NCI-H345 treated with DMSO at 0.1 percent for 48 hours (cell line): ENCODE measurements at regions not wholly inside any gene's neighbourhood (a gene's known extent, or its start where the extent isn't known, plus 50 kb on each side); places are given as distances from the start of the nearest gene placed in this dataset.
"Not testable (repeated sequence)": the region's sequence is repeated elsewhere in the genome, so short reads cannot be mapped to it uniquely, and the experiment has no call there.

Source experiments
- DNase-seq: peaks from one replicate; lab custom pipeline; 2025; ENCODE audit not compliant: unreplicated experiment; lab: John Stamatoyannopoulos, UW

GRCh38 chr11:92594251-92594650, 369.6 kb downstream of the FAT3 start:
- DNase-seq: no peak

DNA sequence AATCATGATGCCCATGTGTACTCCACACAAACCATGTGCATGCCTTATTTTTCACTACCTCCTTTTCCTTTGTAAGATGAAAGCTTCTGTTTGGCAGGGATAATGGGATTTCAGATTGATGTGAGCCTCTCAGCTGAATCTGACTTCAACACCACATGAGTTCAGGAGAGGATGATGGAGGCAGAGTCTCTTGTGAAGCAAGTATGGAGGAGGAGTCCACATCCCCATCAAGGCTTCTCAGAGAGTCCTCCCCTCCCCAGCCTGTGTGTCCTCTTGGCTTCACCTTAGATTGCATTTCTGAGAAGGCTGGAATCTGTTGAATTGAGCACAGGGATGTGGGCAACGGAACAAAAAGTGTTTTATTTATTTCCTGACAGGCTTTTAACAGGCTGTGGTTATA, 370.4 kb downstream of the FAT3 start:
- no peak for DNase-seq

DNA sequence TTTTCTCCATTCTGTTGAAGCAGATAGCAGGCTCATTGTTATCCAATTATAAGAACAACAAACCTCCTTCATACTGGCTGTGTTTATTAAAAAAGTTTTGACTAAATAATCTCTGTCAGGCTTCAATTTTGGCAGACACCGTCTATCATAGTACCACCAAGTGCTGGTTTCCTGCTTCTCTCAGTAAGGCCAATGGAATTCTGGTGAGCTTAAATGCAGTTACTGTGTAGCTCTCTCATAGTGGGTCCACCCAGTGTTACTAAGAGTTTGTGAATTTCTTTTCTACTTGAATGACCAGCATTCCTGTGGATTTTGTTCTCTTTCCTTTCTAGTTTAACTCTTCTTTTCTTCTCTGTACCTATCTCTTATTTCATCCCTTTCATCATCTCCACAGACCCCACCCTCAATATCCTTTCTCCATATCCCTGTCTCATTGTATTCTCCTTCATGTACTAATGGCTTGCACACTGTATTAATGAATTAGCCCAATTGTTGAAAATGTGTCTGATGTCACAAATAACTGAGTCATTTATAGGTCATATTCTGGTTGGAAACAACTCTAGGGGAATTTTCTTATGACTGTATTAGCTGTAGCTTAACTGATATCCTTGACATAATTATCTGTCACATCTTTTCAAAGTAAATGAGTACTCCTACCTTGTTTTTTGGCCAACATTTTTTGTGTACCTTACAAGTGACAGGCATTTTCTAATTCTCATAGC, 372.1 kb downstream of the FAT3 start:
- no peak for DNase-seq

- DNase-seq: no peak
Observed at GRCh38 chr11:92601048-92601447, 368.4 kb upstream of the MTNR1B start.

DNA sequence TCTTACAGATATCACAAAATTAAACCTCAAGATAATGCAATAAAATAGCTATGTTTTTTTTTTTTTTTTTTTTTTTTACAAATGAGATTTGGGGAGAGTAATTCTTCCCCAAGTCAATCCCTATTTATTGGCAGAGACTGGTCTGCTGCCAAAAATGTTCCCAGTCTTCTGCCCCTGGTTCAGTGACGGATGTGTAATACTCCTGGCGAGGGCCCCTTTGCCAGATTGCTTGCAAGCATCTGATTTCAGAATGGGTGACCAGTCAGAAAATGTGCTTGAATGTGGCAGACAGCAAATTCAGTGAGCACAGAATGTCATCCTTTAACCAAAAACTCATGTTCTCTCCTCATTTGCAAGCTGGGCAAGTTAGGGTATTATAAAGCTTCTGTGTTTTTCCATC, 363.8 kb upstream of the MTNR1B start:
- DNase-seq: no peak

GRCh38 chr11:92607969-92608722, 361.3 kb upstream of the MTNR1B start:
- DNase-seq: no peak

- no peak for DNase-seq
Observed at GRCh38 chr11:92611157-92611556, 358.3 kb upstream of the MTNR1B start.

- DNase-seq: not testable (repeated sequence)
Observed at GRCh38 chr11:92618020-92618419, 351.4 kb upstream of the MTNR1B start.

GRCh38 chr11:92623055-92623454, 346.4 kb upstream of the MTNR1B start:
- no peak for DNase-seq

DNA sequence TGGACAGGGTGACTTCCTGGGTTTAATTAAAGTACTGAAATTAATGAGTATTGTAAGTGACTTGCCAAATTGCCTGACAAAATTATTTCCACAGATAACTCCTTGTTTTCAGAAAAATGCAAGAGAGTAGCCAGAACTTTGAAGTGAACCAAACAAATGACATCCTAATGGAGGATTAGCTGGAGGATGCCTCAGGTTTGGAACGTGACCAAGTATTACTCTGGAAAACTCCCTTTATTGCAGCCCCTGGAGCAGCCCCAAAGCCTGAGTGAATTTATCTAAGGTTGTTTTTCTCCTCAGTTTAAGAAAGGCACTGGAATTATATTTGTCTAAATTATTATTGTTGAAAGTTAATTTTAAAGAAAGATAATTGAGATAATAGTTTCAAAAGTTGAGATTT, 343.6 kb upstream of the MTNR1B start:
- DNase-seq: no peak

DNA sequence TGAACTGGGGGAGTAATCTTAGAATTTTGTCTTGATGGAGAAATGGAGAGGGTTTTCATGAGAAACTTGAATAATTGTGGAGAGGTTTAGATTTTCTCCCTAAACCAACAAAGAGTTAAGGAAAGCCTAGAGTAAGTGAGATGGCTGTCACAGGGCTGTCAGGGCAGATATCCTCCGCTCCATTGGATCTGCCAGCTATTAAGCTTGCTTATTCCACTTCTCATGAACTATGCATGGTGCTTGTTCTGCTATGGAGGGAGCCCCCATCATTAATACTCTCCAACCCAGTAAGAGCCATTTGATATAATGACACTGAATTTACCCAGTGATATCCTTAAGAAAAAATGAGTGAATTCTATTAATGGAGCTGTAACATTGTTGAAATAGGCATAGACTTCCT, 342.8 kb upstream of the MTNR1B start:
- no peak for DNase-seq

GRCh38 chr11:92627615-92628256, 341.7 kb upstream of the MTNR1B start:
- DNase-seq: no peak

GRCh38 chr11:92628401-92629292, 340.8 kb upstream of the MTNR1B start:
- peak; percentile 15 for DNase-seq

DNA sequence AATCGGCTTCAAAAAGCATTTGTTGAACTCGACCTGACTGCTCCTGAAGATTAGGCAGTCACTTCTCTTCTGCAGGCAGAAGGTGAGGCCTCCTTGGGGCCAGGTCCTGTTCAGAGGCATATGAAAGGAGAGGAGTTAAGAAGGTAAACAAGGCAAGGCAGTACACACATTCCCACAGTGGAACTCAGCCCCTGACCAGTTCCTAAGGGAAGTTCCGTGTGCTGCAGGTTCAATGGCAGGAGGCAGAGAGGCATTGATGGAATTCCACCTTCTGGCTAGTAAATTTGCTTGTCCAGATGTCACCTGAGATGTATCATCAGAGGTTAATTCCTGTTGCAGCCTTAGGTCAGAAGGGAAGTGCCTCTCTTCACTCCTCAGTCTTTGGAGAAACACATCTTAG, 337.0 kb upstream of the MTNR1B start:
- no peak for DNase-seq

DNA sequence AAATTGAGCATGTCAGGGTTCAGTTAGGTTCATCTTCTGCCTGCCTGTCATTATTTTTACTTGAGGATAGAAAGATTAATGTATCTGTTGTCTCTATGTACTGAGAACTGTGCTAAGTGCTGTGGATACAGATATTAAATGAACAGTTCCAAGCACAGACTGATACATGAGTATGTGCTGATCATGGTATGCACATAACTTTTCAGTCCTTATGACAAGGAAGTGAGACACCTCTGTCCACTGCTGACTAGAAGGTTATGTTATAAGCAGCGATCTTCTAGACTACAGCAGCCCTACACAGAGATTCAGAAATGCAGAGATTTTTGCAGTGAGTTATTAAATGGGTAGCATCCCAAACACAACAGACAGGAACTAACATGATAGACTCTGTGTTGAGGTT, 335.6 kb upstream of the MTNR1B start:
- no peak for DNase-seq

DNA sequence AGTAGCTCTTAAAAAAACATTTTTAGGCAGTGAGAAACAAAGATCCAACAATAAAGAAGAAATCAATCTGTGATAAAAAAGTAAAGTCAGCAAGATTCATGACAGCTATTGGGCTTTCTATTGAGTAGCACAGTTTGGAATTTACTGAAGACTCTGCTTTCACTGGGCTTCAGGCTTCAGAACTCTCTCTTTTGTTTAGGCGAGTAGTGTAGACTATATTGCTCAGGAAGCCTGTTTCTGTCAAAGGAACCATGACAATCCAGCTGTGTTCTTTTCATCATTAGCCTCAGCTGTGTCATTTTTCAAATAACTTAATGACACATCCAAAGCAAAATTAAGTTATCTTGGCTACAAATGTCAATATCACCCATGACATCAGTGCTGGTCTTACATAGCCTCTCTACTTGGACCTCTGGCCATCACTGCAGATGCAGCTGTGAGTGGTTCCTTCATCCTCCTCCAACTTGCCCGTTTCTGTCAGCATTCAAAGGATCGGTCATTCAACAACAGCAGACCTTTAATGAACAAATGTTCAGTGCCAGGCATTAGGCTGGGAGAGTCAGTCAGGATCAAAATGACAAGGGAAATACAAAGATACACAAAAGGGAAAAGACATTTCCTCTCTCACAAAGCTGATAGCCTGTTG, 332.8 kb upstream of the MTNR1B start:
- no peak for DNase-seq

GRCh38 chr11:92638678-92639077, 330.8 kb upstream of the MTNR1B start:
- no peak for DNase-seq

- no peak for DNase-seq
Observed at GRCh38 chr11:92642177-92642931, 327.1 kb upstream of the MTNR1B start.

GRCh38 chr11:92643827-92644226, 325.6 kb upstream of the MTNR1B start:
- DNase-seq: no peak
